ENCODE measurements at regions not wholly inside any gene's neighbourhood (a gene's known extent, or its start where the extent isn't known, plus 50 kb on each side); places are given as distances from the start of the nearest gene placed in this dataset.

DNA sequence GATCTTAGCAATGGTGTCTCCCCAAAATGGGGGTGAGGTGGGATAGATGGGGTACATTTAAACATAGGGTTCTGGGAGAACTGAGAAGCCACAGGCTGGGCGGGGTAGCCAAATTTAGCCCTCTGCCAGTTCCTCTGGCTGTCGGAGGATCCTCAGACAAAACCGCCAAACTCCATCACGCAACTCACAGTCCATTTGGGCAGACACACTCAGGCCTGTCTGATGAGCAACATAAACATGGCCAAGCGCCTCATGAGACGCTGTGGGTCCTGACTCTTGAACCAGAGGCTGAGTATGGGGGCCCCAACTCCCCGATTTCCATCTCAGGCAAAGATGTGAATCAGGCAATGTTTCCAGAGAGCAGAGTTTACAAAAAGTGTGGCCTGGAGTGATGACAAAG, 162.3 kb downstream of the FGF18 start:
- no peak for DNase-seq

DNA sequence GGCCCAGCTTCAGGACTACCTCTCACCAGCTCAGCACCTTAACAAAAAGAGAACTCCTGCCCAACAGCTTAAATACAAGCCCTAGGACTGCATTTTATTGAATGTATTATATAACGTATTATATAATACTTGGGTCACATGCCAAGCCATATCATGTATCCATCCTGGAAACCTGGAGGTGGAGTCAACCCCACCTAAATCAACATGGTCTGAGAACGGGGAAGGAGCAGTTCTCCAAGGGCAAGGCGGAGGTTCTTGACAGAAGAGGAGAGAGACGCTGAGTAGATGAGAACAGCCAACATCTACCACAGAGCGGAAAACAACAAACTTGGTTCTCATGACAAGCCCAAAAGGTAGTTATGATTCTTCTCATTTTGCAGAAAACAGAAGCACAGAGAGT, 163.4 kb downstream of the FGF18 start:
- DNase-seq: no peak

GRCh38 chr5:171585981-171586380, 166.5 kb downstream of the FGF18 start:
- no peak for DNase-seq

- no peak for DNase-seq
Observed at GRCh38 chr5:171586436-171586835, 167.0 kb downstream of the FGF18 start.

- DNase-seq: no peak
Observed at GRCh38 chr5:171588046-171588445, 168.6 kb downstream of the FGF18 start.

DNA sequence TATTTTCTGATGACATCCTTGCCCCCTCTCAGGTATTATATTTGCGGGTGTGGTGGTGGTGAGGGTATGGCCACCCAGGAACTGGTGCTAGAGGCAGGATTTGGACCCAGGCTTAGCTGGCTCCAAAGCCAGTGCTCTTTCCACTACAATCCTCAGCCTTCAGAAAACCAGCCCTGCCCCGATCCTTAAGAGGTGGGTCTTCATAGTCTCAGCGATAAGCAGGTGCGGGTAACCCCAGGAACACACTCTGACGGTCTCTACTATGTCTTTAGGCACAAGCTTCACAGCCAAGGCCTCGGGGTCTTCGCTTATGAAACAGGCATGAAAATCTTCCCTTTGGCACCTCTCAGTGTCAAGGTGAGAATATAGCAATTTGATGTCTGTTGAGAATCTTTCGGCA, 169.3 kb downstream of the FGF18 start:
- no peak for DNase-seq

DNA sequence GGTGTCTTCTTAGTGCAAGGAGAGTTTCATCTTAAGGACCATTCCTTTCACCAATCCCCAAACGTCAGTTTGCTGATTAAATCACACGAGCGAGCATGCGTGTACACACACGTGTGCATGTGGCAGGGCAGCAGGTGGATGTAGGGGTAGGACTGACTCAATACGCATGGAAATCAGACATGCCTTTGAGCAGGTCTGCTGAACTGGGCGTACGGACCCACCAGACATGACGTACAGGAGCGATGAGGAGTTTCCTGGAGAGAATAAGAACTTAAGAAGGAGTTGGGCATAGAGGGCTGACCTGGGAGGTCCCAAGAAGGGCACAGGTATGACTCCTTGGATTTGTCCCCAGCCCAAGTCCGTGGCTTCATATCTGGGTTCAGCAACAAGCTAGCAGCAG, 170.0 kb downstream of the FGF18 start:
- no peak for DNase-seq

DNA sequence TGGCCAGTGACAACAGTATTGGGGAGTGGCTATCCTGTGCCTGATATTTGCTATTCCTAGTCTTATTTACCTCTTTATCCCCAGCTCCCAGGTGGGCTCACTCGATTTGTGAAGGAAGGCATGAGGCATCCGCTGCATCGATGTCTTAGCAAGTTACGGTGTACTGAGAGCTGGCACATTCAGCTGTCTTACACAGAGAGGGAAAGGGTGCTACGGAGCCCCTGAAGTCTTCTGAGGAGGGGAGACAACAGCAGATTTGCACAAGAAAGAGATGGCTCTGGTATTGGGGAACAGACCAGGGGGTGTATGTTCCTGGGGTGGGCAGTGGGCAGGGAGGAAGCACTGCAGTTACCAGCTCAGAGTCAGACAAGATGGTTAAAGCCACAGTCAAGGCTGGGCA, 172.6 kb downstream of the FGF18 start:
- no peak for DNase-seq

GRCh38 chr5:171592736-171593135, 173.3 kb downstream of the FGF18 start:
- no peak for DNase-seq

DNA sequence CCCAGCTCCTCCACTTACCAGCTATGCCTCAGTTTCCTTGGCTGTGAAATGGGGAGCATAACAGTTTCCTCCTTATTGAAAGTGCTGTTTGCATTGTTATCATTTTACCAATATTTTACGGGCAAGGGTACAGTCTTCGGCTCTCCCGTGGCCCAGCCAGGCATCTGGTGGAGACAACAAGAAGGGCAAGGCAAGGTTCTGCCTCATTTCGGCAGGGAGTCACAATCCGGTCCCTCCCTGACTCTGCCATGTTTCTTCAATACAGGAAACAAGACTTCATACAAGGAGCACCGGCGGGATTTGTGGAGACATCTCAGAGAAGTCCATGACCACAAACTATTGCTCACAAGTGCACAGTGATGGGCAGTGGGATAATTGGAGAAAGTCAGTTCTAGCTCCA, 174.0 kb downstream of the FGF18 start:
- DNase-seq: no peak

- DNase-seq: no peak
Observed at GRCh38 chr5:171593976-171594375, 174.5 kb downstream of the FGF18 start.

GRCh38 chr5:171595401-171595800, 176.0 kb downstream of the FGF18 start:
- no peak for DNase-seq

DNA sequence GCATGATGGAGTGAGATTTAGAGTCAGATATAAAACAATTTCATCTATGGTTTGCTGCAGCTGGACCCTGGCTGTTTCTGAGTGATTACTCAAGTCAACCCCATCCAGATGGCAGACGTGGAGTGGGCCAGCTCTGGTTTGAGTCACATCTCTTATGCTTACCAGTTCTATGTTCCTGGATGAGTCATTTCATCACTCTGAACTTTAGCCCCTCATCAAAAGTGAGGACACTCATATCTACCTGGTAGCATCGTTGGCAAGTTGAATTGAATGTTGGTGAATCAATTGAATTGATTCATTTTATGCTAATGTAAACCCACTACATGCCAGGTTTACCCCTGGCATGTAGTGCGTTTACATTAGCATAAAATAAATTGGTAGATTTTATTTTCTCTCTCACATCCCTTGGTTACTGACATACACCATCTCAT, 176.4 kb downstream of the FGF18 start:
- DNase-seq: no peak

DNA sequence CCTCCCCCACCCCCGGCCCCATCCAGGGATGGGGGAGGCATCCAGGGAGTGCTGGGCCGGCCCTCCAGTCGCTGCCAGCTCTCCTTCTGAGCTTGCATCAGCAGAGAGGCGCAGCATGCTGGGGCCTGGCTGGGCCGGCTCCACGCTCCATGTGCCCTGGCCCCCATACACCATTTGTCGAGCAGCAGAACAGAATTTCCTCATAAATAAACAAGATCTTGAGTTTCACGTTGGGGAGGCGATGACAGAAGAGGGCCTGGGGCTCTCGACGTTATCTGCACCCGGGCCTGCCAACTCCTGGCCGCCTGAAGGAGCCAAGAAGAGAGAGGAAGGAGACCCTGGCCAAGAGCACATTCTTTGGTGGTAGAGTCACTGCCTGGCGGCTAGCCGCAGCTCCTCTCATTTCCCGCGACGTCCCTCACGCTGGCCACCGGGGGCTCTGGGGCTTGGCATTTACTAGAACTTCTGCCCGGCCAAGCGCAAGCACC, 177.0 kb downstream of the FGF18 start:
- no peak for DNase-seq

DNA sequence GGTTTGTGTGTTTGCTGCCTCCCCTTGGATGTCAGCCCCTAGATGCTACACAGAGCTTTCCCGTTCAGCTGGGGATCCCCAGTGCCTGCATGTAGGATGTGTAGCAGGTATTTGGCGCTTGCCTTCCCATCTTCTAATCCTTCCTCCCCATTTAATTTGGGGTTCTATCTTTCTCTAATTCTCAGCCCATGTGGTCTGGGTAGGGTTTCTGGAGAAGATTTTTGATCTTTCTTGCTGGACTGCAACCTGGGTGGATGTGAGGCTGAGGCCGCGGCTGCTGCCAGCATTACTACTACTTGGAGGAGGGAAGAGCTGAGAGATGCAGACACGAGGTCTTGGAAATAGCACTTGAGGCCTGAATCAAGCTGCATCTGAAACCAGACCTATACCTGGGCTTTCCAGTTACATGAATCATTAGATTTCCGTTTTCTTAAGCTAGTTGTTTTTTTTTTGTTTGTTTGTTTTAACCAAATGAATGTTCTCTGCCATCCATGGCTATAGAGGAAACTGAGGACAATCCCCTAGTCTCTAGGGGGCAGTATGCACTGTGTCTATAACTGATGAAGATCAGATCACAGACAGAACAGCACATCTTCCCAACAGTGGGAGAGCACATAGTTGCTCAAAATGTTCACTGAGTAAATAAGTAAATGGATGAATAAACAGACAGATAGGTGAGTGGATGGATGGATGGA, 178.6 kb downstream of the FGF18 start:
- no peak for DNase-seq

GRCh38 chr5:171598641-171599152, 179.2 kb downstream of the FGF18 start:
- DNase-seq: no peak

GRCh38 chr5:171599411-171599810, 180.0 kb downstream of the FGF18 start:
- no peak for DNase-seq

- DNase-seq: no peak
Observed at GRCh38 chr5:171599957-171600612, 180.6 kb downstream of the FGF18 start.

DNA sequence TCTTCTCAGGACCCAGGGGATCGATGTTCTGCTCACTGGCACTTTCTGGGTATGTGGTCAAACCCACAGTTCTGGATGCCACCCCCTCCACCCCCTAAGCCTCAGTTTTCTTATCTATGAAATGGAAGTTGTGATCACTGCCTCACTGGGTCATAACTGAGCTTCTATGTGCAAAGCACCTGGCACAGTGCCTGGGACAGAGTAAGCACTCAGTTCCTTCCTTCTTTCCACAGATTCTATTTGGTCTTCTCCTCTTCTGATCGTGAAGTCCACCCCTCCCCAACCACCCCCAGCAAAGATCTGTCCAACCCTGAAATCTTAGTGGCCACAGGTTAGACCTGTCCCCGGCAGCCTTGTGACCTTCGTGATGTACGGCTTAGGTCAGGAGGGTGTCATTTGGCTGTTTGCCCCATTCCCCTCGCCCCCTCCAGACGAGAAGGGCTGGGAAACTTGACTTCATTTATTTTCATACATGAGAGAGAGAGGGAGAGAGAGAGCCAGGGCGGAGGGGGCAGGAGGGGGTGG, 181.4 kb downstream of the FGF18 start:
- DNase-seq: no peak

DNA sequence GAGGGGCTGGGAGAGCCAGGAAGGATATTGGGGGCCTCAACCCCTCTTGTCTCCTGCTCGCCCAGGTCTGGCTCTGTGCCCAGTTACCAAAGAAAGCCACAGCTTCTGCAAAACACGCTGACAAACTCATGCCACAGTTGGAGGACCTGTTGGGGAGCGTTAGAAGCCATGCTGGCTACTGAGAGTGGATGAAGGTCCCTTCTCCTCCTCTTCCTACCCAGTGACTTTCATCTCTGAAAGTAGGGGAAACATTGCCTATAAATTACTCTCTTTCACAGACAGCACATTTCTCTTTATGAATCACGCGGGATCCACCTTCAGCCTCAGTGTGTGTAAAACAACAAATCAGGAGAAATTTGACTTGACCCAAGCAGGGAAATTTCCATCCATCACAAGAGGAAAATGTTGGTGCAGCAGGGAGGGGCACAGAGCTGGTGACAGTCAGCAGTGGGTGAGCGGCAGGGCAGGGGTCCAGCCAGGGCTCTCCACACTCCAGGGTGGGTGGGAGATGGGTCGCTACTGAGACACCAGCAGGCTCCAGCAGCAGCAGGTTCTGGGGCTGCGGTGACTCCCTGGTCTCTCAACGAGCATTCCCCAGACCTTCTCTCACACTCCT, 181.9 kb downstream of the FGF18 start:
- no peak for DNase-seq

GRCh38 chr5:171603591-171603990, 182.0 kb upstream of the SMIM23 start:
- DNase-seq: no peak

- no peak for DNase-seq
Observed at GRCh38 chr5:171604195-171604594, 181.4 kb upstream of the SMIM23 start.

- DNase-seq: no peak
Observed at GRCh38 chr5:171606414-171607024, 179.1 kb upstream of the SMIM23 start.

All from NCI-H2081 (cell line).